Right lobe of liver (tissue), 4 donors: ENCODE measurements at regions not wholly inside any gene's neighbourhood (a gene's known extent, or its start where the extent isn't known, plus 50 kb on each side); places are given as distances from the start of the nearest gene placed in this dataset.

ENCODE experiments used
- POLR2A ChIP-seq: fragments of 450-650 bp; IDR thresholded peaks from one replicate; pipeline ENCODE4 v1.6.1; 2017; ENCODE audit warnings: antibody characterized with exemption, mild to moderate bottlenecking
- TF ChIP-seq, protein P1 (sequence below), 4 donors: fragments of 200-600 bp in 3 of 4; fragments of 450-650 bp in 1 of 4; IDR thresholded peaks; one replicate each; pipeline versions ENCODE4 v1.5.1 to v1.8.0; 2016 to 2022; ENCODE audit warnings: antibody characterized with exemption in 4 of 4, mild to moderate bottlenecking in 2 of 4
- donor health status: DM: no; HTN: no; CAD: no.
- donor health status: DM: no; HTN: no; CAD: no.
- donor health status: DM: no; HTN: yes; CAD: no.

DNA sequence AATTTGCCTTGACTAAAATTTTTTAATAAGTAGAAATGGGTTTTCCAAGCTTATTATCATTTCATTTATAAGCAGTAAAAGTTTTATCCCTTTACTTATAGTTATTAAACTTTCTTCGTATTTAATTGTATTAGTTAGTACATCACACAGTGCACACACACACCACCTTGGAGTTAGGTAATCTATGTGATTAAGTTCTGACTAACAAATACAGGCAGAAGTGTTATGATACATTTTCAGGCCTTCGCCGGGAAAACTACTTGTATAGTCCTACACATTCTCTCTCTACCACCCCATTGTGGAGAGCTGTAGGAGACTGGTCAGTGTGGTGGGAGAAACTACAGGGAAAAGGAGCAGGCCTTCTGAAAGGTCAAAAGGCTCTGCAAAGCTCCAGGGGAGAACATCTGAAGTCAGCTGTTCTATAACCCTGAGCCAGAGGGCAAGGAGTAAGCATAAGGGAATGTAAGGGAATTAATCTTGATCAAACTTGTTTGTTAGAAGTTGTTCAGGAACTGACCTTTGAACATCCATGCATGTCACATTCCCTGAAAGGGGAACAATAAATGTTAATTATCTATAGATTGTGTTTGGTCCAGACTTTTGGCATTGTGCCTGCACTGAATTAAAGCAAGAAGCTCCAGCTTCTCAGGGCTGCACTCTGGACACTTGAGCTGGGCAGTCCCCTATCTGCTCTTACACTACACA lies 231.7 kb downstream of the FSIP2 start:
- TF ChIP-seq, protein P1, sequence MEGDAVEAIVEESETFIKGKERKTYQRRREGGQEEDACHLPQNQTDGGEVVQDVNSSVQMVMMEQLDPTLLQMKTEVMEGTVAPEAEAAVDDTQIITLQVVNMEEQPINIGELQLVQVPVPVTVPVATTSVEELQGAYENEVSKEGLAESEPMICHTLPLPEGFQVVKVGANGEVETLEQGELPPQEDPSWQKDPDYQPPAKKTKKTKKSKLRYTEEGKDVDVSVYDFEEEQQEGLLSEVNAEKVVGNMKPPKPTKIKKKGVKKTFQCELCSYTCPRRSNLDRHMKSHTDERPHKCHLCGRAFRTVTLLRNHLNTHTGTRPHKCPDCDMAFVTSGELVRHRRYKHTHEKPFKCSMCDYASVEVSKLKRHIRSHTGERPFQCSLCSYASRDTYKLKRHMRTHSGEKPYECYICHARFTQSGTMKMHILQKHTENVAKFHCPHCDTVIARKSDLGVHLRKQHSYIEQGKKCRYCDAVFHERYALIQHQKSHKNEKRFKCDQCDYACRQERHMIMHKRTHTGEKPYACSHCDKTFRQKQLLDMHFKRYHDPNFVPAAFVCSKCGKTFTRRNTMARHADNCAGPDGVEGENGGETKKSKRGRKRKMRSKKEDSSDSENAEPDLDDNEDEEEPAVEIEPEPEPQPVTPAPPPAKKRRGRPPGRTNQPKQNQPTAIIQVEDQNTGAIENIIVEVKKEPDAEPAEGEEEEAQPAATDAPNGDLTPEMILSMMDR (IDR thresholded peaks at IDR 0.05): no peak
- TF ChIP-seq POLR2A: no peak
